NCI-H1930 (cell line): ENCODE measurements at regions not wholly inside any gene's neighbourhood (a gene's known extent, or its start where the extent isn't known, plus 50 kb on each side); places are given as distances from the start of the nearest gene placed in this dataset.
"Not testable (repeated sequence)": the region's sequence is repeated elsewhere in the genome, so short reads cannot be mapped to it uniquely, and the experiment has no call there.

Experiments
- DNase-seq, 2 experiments: peaks; one replicate each; lab custom pipeline; 2025; lab: John Stamatoyannopoulos, UW

DNA sequence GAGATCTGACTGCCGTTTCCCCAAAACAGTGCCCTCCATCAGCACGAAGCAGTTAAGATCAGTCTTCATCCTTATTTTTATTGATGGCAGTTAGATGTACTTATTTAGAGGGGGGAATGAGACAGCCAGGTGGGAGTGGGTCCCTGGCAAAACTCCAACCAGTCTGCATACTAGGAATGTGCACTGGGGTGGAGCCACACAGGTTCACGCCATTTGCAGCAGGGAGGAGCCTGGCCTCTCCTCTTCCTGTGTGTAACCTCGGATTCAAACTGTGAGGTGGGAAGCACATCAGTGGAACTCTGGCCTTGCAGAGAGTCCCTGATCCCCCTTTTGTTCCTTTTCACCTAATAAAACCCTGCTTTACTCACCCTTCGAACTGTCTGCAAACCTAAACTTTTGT is 987.7 kb upstream of the GRIA3 start:
- DNase-seq, result no peak

DNA sequence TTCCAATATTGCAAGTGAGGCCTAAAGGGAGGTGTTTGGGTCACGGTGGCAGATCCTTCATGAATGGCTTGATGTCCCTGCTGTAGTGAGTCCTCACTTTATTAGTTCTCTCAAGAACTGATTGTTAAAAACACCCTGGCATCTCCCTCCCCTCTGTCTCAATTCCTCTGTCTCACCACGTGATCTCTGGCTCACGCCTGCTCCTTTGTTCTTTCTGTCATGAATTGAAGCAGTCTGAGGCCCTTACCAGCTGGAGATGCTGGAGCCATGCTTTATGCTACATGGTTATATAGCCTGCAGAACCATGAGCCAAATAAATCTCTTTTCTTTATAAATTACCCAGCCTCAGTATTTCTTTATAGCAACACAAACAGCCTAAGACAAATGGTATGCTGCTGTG is 980.7 kb upstream of the GRIA3 start:
- DNase-seq, result no peak

DNA sequence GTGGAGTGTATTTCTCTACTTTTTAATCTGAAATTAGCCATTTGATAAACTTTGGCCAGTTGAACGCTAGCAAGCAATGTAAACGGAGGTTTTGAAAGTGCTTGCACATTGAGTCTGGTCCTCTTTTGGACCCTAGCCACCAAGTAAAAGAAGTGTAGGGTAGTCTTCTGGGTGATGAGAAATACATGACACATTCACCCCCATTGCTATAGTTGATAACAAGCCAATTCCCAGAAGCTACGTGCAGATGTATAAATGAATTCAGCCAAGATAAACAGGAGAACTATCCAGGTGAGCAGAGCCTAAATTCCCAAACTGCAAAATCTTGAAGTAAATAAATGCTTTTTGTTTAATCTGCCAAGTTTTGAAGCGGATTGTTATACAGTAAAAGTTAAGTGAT is 965.4 kb upstream of the GRIA3 start:
- DNase-seq, result no peak

DNA sequence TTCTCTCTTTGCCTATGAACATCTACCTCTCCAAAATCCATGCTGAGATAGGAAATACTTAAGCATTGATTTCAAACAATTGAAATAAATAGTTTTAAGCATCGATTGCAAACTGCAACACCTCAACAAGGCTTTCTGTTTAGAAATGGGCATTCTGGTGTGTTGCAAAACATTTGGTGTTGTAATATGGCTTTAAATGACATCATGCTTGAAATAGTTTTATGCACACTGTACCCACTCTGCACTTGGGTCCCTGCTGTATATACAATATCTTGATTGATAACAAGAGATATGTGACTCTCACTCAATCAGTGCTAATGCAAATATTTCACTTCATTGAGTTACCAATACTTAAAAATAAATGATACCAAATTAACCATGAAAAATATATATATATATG is 964.9 kb upstream of the GRIA3 start:
- DNase-seq, result no peak

DNA sequence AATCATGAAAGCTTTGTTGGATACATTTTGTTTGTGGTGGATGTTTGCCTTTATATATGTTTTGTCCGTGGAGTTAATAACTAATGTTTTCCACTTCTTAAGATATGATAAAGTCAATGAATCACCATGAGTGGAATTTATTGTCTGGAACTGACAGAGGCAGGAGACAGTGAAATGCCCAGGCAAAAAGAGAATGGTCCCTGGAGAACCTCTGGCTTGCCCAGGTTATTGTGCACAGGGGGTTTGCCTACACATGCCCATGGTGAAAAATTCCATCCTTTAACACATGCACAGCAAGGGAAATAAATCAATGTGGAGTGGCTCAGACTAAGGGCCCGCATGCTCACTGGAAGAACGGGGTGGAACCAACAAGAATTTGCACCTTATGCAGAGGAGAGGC is 964.3 kb upstream of the GRIA3 start:
- DNase-seq, result no peak

DNA sequence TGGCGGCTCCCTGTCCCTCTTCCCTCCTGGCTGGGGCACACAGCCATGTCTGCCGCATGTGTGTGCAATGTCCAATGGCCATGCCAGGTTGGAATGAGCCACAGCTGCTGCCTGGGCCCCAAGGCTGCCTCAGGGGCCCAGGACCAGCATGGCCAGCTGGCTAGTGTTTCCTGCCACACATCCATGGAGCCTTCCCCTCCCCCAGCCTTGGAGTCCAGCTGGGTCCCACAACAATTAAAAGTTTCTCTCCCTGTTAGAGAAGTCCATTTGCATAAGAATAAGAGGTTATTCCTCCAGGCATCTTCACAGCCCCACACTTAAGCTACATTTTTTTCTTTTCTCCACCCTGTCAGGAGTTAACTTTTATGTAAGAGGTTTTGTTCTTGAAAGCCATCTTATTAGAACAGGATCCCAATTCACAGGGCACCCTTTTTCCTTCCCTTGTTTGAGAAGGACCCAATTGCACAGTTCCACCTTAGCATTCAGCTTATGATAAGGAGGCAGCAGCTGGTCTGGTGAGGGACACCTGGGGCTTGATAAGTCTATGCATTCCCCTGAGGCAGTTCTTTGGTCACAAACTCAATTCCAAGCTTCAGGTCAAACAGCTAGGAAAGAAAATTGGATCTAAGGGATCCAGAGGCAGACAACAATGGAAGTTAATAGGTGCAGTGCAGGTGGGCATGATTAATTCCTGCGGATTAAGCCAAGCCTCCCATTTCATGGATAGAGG is 963.3 kb upstream of the GRIA3 start:
- DNase-seq, result no peak

DNA sequence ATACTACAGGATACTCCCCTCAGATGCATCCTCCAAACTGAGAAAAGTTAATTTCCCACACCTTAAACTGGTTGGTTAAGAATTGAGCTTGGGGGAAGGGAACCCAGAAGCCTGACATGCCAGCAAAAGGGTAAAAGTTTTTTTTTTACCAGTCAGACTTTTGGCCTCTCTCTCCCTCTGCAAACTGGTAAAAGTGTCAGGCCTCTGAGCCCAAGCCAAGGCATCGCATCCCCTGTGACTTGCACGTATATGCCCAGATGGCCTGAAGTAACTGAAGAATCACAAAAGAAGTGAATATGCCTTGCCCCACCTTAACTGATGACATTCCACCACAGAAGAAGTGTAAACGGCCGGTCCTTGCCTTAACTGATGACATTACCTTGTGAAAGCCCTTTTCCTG is 962.3 kb upstream of the GRIA3 start:
- not testable (repeated sequence) for DNase-seq

DNA sequence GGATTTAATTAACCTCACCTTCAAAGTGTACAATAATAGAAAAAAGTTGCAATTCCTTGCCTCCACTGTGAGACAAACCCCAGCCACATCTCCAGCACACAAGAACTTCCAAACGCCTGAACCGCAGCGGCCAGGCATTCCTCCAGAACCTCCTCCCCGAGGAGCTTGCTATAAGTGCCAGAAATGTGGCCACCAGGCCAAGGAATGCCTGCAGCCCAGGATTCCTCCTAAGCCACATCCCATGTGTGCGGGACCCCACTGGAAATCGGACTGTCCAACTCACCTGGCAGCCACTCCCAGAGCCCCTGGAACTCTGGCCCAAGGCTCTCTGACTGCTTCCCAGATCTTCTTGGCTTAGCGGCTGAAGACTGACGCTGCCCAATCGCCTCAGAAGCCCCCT is 959.9 kb upstream of the GRIA3 start:
- DNase-seq, result not testable (repeated sequence)

DNA sequence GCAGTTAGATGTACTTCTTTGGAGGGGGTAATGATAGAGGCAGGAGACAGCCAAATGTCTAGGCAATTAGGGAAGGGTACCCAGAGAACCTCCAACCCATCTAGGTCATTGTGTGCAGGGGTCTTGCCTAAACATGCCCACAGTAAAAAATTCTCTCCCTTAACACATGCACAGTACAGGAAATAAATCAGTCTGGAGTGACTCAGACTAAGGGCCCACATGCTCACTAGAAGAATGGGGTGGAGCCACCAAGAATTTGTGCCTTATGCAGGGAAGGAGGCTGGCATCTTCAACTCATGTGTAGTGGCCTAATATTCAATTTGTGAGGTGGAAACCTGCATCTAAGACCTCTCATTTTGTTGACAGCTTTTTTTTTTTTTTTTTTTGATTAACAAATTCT is 945.3 kb upstream of the GRIA3 start:
- no peak for DNase-seq

DNA sequence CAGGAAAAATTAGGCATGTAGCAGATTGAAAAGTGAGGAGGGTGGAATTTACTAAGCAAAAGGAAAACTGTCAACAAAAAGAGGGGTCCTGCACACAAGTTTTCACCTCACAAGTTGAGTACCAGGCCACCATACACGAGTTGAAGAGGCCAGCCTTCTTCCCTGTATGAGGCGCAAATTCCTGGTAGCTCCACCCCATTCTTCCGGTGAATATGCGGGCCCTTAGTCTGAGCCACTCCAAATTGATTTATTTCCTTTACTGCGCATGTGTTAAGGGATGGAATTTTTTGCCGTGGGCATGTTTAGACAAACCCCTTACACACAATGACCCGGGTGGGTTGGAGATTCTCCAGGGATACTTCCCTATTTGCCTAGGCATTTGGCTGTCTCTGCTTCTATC is 942.1 kb upstream of the GRIA3 start:
- no peak for DNase-seq

DNA sequence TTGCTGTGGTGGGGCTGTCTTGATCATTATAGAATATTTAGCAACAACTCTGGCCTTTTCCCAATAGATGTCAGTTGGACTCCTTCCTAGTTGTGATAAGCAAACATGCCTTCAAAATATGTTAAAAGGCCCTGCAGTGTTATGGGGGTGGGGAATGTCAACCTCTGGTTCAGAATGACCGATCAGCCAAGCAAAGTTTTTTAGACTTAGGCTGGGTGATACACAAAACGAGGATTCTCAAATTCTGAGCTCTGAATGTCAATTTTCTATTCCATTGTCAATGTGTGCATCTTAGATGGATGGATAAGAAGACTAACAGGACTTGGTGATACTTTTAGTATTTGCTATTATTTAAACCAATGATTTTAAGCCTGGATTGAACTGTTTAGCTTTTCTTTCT is 940.0 kb upstream of the GRIA3 start:
- no peak for DNase-seq

DNA sequence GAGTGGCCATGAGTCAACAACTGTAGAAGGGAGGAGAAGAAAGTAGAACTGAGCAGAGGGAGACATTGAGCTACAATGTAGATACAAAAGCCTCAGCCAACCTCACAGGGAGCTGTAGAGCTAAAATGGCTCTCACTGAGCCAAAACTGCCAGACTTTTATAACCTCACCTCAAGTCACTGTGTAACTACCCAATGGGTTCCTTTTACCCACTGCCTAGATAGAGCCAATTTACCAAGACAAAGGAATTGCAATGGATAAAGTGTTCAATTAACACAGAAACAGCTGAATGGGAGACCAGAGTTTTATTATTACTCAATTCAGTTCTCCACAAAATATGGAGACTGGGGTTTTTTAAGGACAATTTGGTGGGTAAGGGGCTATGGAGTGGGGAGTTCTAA is 938.9 kb upstream of the GRIA3 start:
- DNase-seq, result no peak

DNA sequence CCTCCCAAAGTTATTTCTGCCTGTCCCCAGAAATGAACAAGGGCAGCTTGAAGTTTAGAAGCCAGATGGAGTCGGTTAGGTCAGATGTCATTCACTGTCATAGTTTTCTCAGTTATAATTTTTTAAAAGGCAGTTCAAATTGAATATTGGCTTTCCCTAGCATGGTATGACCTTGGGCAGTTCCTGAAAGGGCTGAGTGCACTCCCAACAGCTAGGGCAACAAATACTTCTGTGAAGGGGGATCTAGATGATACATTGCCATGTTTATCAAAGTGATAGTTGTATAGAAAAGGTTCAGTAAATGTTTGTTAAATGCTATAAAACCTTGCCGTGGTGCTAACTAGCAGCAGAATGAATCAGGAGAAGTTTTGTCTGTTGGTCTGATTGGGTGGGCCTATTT is 938.1 kb upstream of the GRIA3 start:
- no peak for DNase-seq

DNA sequence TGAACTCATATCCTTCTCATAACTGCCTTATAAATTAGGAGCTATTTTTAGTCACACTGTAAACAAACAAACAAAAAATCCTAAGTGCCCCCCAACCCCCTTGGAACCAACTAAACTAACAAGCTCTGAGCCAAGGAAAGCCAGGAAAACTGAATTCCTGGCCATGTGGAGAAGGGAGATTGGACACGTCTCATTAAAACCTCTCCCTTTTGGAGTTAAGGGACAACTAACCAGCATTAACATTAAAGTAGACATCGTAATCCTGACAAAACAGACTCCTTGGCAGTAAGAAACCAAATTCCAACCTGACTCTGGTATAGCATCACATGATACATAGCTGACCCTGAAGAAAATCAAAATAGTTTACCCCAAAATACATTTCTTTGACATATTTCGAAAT is 937.1 kb upstream of the GRIA3 start:
- no peak for DNase-seq

DNA sequence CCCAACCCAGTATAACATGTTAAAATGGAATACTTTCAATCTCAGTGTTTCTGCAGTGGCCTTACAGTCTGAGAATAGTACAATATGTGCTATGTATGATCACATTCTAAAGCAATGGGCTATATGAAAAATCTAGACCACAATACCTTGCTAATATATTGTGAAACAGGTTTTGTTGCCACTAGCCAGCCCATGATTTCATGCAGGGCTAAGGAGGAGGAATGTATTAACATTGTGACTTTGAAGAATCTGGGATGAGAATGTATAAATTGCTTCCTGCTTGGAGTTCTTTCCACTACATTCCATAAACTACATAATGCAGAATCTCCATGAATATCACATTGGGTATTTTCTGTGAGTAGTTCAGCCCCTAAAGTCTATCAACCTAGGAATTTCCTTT is 935.4 kb upstream of the GRIA3 start:
- no peak for DNase-seq

DNA sequence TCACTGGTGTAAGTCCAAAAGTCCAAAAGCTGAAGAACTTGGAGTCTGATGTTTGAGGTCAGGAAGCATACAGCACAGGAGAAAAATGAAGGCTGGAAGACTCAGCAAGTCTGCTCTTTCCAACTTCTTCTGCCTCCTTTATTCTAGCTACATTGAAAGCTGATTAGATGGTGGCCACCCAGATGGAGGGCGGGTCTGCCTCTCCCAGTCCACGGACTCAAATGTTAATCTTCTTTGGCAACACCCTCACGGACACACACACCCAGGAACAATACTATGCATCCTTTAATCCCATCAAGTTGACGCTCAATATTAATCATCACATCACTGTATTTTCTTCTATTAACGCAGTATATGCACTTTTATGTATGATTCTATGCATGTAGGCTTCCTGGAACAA is 931.6 kb upstream of the GRIA3 start:
- DNase-seq, result no peak

DNA sequence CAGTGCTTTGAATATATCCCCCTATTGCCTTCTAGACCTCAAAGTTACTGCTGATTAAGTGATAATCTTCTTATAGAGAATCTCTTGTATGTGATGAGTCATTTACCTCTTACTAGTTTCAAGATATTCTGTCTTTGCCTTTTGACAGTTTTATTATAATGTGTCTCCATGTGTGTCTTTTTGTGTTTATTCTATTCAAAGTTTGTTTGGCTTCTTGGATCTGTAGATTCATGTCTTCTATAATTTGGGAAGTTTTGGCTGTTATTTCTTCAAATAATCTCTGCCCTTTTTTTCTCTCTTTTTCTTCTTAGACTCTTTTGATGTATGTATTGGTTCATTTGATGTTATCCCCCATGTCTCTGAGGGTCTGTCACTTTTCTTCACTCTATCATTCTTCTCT is 915.7 kb upstream of the GRIA3 start:
- no peak for DNase-seq

DNA sequence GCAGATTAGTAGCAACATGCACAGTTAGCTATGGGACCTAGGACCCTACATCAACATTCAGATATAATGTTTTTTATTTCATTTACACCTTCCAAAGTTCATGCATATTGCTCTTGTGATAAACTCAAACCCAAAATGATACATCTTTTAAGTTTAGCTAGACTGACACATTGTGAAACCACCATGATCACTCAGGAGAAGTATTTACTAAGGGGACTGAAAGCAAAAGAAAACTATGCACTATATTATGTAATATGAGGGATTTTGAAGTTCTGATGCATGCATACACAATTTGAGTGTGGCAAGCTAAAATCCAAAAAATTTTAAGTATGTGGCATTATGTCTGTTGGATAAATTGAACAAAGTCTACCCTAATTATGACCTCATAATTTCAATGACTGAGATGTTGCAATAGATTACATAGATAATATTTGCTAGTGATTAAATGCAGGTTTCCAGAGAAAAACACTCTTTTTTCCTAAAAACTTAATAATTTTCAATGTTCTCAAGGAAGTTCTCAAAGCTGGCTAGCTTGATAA is 914.8 kb upstream of the GRIA3 start:
- no peak for DNase-seq

DNA sequence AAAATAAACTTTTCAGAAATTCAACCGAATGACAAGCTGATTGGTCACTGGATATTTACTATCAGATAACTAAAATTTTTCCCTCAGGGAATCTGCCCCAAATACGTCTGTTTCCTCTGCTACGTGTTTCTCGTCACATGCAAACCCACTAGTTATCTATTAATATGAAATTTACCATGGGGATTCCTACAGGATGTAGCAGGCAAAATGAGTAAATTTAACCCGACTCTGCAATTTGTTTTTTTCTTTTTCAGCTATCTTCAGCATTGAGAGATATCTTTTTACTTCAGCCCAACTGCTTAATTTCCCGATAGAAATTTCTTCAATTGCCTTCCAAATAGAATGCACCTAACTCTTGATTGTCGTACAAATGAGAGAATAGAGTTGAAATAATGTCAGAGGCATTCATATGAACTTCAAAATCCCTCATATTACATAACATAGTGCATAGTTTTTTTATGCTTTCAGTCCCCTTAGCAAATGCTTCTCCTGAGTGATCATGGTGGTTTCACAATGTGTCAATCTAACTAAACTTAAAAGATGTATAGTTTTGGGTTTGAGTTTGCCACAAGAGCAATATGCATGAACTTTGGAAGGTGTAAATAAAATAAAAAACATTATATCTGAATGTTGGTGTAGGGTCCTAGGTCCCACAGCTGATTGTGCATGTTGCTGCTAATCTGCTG is 913.1 kb upstream of the GRIA3 start:
- DNase-seq, result no peak

DNA sequence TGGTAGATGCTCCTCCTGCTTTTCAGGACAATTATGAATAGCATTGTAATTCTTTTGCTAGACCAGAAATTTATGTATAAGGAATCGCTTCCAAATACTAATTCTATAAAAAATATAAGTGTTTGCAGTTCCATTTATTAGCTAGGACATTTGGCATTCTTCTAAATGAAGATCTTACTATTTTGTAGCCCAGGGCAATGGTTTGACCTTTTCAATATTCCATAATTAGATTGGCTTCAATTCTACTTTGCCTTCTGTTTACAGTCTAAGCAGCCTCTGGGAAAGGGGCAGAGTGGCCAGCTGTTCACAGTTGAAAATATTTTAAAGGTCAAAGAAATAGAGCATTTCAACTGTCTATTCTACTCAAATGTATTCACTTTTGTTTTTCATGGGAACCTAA is 912.1 kb upstream of the GRIA3 start:
- DNase-seq, result no peak

DNA sequence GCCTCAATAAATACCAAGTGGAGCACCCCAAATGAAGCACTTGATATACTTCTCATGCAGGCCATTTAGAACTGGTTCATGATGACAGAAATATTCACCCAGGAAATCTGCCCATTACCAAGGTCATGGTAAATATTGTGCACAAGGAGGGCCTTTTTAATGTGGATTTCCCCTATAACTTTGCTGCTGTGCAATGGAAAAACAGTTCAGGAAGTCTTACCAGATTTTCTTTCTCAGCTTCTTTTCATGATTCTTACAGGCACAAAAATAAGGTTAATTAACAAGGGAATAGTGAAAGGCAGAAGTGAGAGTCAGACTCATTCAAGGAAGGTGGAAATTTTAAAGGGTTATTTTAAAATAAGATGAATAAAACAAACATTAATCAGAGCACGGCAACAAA is 904.3 kb upstream of the GRIA3 start:
- DNase-seq, result no peak

DNA sequence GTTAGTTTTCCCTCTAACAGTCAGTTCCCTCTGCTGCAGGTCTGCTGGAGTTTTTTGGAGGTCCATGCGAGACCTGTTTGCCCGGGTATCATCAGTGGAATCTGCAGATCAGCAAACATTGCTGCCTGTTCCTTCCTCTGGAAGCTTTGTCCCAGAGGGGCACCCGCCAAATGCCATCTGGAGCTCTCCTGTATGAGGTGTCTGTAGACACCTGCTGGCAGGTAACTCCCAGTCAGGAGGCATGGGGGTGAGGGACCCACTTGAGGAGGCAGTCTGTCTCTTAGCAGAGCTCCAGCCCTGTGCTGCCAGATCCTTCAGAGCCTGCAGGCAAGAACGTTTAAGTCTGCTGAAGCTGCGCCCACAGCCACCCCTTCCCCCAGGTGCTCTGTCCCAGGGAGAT is 884.3 kb upstream of the GRIA3 start:
- not testable (repeated sequence) for DNase-seq

DNA sequence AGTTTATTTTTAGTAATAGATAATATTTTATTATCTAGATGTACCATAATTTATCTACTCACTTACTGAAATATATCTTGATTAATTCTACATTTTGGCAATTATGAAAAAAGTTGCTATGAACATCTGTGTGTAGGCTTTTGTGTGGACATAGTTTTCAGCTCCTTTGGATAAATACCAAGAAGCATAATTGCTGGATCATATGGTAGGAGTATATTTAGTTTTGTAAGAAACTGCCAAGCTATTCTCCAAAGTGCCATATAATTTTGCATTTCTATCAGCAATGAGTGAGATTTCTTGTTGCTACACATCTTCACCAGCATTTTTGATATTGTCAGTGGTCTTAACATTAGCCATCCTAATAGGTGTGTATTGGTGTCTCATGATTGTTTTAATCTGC is 882.6 kb upstream of the GRIA3 start:
- no peak for DNase-seq

DNA sequence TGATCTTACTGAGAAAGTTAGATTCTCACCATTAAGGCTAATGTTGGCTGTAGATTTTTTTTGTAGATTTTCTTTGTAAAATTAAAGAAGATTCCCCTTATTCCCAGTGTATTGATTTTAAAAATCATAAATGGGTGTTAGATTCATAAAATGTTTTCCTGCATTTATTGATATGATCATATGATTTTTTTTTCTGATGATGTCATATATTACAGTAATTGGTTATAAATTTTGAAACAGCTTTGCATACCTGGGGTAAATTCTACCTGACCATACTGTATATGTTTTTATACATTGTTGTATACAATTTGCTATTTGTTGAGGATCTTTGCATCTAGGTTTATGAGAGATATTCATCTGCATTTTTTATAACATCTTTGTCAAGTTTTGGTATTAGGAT is 880.3 kb upstream of the GRIA3 start:
- DNase-seq, result no peak
